ENCODE measurements at regions not wholly inside any gene's neighbourhood (a gene's known extent, or its start where the extent isn't known, plus 50 kb on each side); places are given as distances from the start of the nearest gene placed in this dataset.

GRCh38 chr6:97969065-97969464, 686.0 kb upstream of the MMS22L start:
- CTCF ChIA-PET: no interaction called here
- TF ChIP-seq EZH2 (IDR thresholded peaks at IDR 0.05; ENCODE audit: borderline replicate concordance, insufficient read depth, low read depth, low read length, poor library complexity, severe bottlenecking): no peak
- TF ChIP-seq, protein P1, sequence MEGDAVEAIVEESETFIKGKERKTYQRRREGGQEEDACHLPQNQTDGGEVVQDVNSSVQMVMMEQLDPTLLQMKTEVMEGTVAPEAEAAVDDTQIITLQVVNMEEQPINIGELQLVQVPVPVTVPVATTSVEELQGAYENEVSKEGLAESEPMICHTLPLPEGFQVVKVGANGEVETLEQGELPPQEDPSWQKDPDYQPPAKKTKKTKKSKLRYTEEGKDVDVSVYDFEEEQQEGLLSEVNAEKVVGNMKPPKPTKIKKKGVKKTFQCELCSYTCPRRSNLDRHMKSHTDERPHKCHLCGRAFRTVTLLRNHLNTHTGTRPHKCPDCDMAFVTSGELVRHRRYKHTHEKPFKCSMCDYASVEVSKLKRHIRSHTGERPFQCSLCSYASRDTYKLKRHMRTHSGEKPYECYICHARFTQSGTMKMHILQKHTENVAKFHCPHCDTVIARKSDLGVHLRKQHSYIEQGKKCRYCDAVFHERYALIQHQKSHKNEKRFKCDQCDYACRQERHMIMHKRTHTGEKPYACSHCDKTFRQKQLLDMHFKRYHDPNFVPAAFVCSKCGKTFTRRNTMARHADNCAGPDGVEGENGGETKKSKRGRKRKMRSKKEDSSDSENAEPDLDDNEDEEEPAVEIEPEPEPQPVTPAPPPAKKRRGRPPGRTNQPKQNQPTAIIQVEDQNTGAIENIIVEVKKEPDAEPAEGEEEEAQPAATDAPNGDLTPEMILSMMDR (IDR thresholded peaks at IDR 0.05): no peak
- Mint-ChIP-seq H3K4me1 (no peaks in the 10 kb centered on the region), H3K9me3 (ENCODE audit: insufficient read depth) (no peaks in the 10 kb centered on the region), H3K4me3 (no peak overlapping the region), H3K27me3 (no peaks in the 10 kb centered on the region), H3K27ac (no peak overlapping the region)
- no peak overlapping the region for H2AFZ ChIP-seq (ENCODE audit: insufficient read depth, low read depth, low read length, poor library complexity, severe bottlenecking)
- H3K79me2 ChIP-seq (ENCODE audit: control insufficient read depth, insufficient read depth, low read length): no peaks in the 10 kb centered on the region
- POLR2A ChIA-PET: no interaction called here
- H3K9me3 ChIP-seq (ENCODE audit: control extremely low read depth in 1 of 3, control insufficient read depth in 2 of 3, insufficient read depth in 1 of 3, low read length in 2 of 3): peaks cover 0 to 3% (median 0%) of the 10 kb centered on the region in 3 donors
- intact Hi-C loops (cut with micrococcal nuclease): no loop called here
- H4K20me1 ChIP-seq (ENCODE audit: control insufficient read depth, insufficient read depth, low read length, poor library complexity, severe bottlenecking): no peaks in the 10 kb centered on the region
- H3K4me2 ChIP-seq (replicated peaks; ENCODE audit: low read depth, low read length, poor library complexity, severe bottlenecking): no peak overlapping the region
- no peaks in the 10 kb centered on the region for H3K27me3 ChIP-seq (replicated peaks in 1 of 4; ENCODE audit: control extremely low read depth in 1 of 4, control insufficient read depth in 3 of 4, insufficient read depth in 4 of 4, low read length in 3 of 4)
- no peak overlapping the region for H3K9ac ChIP-seq (ENCODE audit: low read length)
- ATAC-seq (ENCODE audit: low read depth) (no peak), DNase-seq (no peak)
- no peak overlapping the region for H3K27ac ChIP-seq (ENCODE audit: low read length in 2 of 2)
- WGBS (ENCODE audit: insufficient coverage): no CpG with 5 or more reads among the region's 1 CpG
- H3K4me3 ChIP-seq (ENCODE audit: control extremely low read depth in 1 of 5, extremely low read depth in 1 of 5, insufficient read depth in 1 of 5, low read depth in 2 of 5, low read length in 4 of 5): no peak overlapping the region
- H3K36me3 ChIP-seq (replicated peaks in 1 of 2; ENCODE audit: control extremely low read depth in 1 of 2, control insufficient read depth in 1 of 2, extremely low read depth in 1 of 2, insufficient read depth in 2 of 2, low read length in 1 of 2): no peaks in the 10 kb centered on the region
- H3K4me1 ChIP-seq (ENCODE audit: control insufficient read depth in 2 of 2, insufficient read depth in 2 of 2, low read length in 2 of 2): no peaks in the 10 kb centered on the region

GRCh38 chr6:97977084-97977483, 694.1 kb upstream of the MMS22L start:
- H3K4me1 Mint-ChIP-seq: no peaks in the 10 kb centered on the region
- DNase-seq: no peak
- no peak for ATAC-seq (ENCODE audit: low read depth)
- Histone ChIP-seq H3K27me3 (replicated peaks in 1 of 4; ENCODE audit: control extremely low read depth in 1 of 4, control insufficient read depth in 3 of 4, insufficient read depth in 4 of 4, low read length in 3 of 4) (no peaks in the 10 kb centered on the region), H3K36me3 (replicated peaks in 1 of 2; ENCODE audit: control extremely low read depth in 1 of 2, control insufficient read depth in 1 of 2, extremely low read depth in 1 of 2, insufficient read depth in 2 of 2, low read length in 1 of 2) (no peaks in the 10 kb centered on the region), H3K4me2 (replicated peaks; ENCODE audit: low read depth, low read length, poor library complexity, severe bottlenecking) (no peak overlapping the region), H3K27ac (ENCODE audit: low read length in 2 of 2) (no peak overlapping the region), H3K79me2 (ENCODE audit: control insufficient read depth, insufficient read depth, low read length) (no peaks in the 10 kb centered on the region), H4K20me1 (ENCODE audit: control insufficient read depth, insufficient read depth, low read length, poor library complexity, severe bottlenecking) (no peaks in the 10 kb centered on the region), H3K4me3 (ENCODE audit: control extremely low read depth in 1 of 5, extremely low read depth in 1 of 5, insufficient read depth in 1 of 5, low read depth in 2 of 5, low read length in 4 of 5) (no peak overlapping the region), H2AFZ (ENCODE audit: insufficient read depth, low read depth, low read length, poor library complexity, severe bottlenecking) (no peak overlapping the region), H3K9me3 (ENCODE audit: control extremely low read depth in 1 of 3, control insufficient read depth in 2 of 3, insufficient read depth in 1 of 3, low read length in 2 of 3) (peaks cover 0 to 3% (median 0%) of the 10 kb centered on the region in 3 donors), H3K4me1 (ENCODE audit: control insufficient read depth in 2 of 2, insufficient read depth in 2 of 2, low read length in 2 of 2) (no peaks in the 10 kb centered on the region), H3K9ac (ENCODE audit: low read length) (no peak overlapping the region)
- H3K9me3 Mint-ChIP-seq (ENCODE audit: insufficient read depth): no peaks in the 10 kb centered on the region
- no peaks in the 10 kb centered on the region for H3K27me3 Mint-ChIP-seq
- no CpG with 5 or more reads among the region's 2 CpGs for WGBS (ENCODE audit: insufficient coverage)
- ChIA-PET POLR2A (no interaction called here), CTCF (no interaction called here)
- TF ChIP-seq, protein P1 (IDR thresholded peaks at IDR 0.05): no peak
- no peak for TF ChIP-seq EZH2 (IDR thresholded peaks at IDR 0.05; ENCODE audit: borderline replicate concordance, insufficient read depth, low read depth, low read length, poor library complexity, severe bottlenecking)
- H3K4me3 Mint-ChIP-seq: no peak overlapping the region
- intact Hi-C loops (cut with micrococcal nuclease): no loop called here
- H3K27ac Mint-ChIP-seq: no peak overlapping the region

All from B cell (primary cell).